HG02623 (cell line): ENCODE measurements at regions not wholly inside any gene's neighbourhood (a gene's known extent, or its start where the extent isn't known, plus 50 kb on each side); places are given as distances from the start of the nearest gene placed in this dataset.
A peak's percentile ranks its signal among the peaks of the same experiment; 100 is the strongest.

Source experiments
- ATAC-seq: cut with Tn5 transposase; IDR thresholded peaks from one replicate; pipeline ENCODE4 v1.9.1; 2021; ENCODE audit warnings: moderate library complexity; ENCODE audit not compliant: unreplicated experiment

DNA sequence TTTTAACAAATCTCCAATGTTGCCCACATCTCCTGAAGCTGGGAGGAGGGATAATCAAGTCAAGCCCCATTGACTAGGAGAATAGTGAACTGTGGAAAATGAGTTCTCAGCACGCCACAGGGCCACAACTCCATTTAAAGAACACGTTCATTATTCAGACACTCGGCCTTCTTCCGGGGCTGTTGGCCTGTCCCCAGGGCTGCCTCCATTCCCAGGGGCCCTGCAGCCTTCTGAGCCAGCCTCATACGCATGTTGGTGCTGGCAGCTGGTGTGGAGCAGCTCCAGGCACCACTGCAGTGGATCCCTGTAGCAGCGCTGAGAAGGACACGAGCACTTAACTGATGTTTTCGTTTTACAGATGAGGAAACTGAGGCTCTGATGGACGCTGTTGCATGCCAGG lies 87.5 kb upstream of the RCN1 start:
- no peak for ATAC-seq

DNA sequence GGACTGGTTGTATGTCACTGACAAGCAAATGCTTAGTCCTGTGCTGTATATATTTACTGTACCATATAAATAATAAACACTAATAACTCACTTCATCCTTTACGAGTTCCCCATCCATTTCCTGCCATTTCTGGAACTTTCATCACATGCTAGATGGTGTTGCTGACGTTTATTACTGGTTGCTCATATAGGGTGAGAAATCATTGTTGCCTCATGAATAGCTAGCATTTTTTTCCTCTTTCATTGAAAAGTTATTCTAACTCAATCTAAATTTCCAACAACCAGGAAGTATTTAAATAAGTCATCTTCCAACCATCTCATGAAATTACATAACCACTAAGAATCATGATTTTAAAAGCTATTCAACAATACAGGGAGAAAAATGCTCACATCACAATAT lies 88.6 kb upstream of the RCN1 start:
- ATAC-seq, result no peak

DNA sequence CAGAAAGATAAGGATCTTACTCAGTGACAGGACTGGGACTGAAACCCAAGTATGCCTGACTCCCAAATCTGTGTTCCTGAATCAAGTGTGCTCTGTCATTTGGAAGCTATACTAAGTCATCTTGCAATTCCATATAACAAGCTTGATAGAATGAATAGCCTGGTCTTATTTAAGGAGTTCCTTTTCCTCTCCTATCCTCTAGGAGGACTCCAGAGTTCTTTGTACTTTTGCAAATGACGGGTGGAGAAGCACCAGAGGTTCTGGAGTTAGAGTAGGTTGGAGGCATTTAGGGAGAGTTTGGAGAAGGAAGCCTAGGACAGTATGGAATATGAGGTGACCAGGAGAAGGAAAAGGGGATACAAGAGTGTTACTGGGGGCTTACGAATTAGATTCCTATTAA lies 92.9 kb upstream of the RCN1 start:
- ATAC-seq, result no peak

DNA sequence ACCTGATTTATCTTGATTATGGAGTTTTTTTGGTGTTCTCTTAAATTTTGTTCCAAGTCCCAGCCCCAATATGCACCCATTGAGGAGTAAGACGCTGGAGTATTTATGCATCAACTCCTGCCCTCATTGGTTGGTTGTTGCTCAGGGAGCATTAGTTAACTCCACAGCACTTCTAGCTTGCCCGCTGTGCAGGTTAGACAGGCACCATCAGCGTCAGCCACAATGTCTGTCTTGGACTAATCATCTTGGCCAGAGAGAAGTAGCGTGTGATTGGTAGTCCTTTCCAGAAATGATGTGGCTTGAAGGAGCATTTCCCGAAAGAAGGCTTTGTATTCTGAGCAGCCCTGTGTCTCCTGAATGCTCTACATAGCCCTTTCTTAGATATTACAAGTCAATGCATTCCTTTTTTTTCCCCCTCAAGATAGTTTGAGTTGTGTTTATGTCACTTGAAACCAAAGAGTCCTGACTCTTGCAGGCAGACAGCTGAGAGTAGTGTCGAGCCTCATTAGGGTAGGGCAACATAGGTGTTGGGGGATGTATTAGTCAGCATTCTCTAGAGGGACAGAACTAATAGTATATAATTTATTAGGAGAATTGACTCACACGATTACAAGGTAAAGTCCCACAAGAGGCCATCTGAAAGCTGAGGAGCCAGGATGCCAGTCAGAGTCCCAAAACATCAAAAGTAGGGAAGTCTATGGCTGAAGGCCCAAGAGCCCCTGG lies 94.6 kb upstream of the RCN1 start:
- no peak for ATAC-seq

DNA sequence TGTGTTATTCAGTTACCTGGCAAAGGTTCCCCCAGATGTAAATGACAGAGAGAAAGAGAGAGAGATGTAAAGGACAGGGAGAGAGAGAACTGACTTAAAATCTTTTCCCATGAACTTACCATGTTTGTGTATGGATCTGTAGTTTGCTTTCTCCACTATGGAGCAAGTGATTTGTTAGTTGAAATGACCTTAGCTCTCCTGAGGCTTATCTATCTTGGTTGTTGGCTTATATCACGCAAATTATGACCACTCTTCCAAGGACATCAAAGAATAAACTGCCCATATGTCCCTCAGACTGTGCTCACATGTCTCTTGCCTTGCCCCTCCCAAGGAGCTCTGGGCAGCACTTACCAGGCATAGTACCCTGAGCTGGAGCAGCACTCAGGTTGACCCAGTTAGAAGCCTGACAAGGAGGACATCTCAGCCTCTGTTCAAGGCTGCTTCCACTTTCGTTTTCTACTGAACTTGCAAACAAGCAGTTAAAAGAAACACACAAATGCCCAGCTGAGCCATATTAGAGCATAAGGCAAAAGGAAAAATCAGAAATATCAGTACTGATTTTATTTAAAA lies 95.3 kb upstream of the RCN1 start:
- ATAC-seq, result peak; percentile 73

DNA sequence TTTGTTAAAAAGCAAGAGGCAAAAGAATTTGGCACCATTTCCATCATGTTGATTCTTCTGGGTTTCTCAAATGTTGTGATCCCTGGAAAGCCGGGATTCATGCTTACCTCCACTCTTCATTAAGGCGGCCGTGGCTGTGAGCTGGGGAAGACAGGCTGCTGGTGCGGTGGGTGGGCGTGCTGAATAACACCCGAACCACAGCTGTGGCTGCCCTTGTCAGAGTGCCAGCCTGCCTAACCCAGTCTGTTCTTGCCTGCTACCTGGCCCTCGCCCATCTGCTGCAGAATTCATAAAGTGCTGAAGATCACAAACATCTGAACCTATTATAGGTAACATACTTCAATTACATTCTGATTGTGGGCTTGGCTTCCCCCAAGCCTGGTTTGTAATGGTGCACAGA lies 95.8 kb upstream of the RCN1 start:
- no peak for ATAC-seq

DNA sequence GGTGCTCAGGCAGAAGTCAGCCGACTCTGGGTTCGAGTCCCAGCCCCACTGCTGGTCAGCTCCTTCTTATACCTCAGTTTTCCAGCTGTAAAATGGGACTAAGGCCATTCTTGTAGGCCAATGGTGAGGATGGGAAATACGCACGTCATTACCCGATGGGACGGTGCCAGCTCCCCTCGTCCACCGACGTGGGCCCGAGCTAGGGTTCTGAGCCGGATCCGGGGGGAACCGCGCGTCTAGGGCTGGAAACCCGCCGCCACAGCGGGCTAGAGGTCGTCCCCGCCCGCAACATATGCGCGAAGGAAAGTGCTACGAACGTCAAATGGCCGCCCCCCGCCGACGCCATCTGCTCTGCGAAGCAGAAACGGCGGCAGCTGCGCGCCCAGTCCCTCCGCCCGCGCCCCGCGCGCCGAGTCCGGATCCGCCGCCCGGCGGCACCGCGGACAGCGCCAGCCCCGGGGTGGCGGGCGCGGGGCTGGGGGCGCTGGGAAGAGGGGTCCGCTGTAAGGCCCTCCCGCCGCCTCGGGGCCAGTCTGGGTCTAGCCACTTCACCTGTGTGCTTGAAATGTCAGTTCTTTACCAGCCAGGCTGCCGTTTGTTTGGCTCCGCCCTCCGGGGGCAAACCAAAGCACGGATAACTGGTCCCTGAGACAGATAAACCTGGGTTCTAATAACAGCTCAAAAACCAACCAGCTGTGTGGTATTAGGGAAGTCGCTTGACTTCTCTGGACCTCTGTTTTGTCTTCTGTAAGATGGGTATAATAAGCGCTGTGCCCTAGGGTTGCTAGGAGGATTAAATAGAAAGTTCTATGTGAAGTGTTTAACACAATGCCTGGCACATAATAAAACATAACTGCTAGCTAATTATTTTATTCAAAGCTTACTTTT lies 103.5 kb upstream of the RCN1 start:
- no peak for ATAC-seq

DNA sequence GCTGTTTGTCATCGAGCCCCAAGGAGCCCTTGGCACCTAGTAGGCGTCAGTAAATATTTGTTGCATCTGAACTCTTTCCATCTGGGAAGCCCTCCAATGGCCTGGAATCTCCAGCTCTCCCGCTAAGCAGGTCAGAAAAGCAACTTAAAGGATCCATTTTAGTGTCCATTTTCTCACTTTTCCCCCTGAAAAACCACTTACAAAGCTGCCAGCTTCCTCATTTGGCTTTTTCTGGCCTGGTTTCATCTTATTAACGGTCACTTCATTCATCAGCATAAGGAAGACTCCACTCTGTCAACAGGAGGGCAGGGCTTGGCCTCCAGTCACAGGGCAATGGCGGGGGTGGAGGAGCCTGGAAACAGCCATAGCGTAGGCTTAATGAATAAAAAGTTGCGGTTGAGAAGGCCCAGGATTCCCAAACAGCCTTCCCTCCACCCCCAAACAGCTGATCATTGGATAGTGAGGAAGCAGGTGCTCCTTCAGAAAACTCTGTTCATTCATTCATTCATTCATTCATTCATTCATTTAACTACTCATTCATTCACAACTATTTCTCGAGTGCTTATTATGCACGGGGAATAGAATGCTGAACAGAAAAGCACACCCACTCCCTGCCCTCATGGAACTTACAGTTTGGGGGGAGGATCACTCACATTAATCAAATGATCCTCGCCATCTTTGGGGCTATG lies 104.5 kb upstream of the RCN1 start:
- no peak for ATAC-seq

DNA sequence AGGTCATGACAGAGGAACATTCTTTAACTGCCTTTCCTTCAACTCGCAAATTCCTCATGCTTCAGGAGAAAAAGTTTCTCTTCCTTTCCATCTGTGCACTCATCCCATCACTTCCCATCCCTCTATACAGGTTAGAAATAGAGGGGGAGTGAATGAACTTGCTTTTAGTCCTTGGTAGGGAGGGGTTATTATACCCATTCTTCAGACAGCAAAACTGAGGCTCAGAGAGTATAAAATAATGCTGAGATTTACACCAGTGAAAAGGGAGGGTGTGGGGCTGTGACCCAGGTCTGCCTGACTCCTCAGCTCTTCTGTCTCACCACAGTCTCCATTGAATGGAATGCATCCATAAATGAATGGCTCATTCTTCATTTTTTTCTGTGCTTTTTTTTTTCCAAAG lies 109.4 kb upstream of the RCN1 start:
- no peak for ATAC-seq

DNA sequence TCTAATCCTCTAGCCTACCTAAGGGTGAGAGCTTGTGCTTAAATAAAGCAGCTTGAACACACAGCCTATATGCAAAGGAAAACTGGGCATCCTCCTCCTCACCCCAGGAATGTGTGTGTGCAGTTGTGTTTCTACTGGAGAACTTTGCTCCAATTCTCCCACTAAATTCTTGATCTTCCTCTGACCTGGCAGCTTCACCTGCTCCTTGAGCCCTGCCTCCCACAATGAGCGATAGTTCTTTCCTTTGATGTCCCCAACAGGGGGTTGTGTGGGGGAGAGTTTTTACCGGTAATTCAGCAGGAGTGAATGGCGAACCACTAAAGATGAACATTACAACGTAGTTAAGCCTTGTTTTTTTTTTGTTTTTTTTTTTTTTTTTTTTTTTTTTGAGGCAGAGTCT lies 113.5 kb upstream of the RCN1 start:
- no peak for ATAC-seq

DNA sequence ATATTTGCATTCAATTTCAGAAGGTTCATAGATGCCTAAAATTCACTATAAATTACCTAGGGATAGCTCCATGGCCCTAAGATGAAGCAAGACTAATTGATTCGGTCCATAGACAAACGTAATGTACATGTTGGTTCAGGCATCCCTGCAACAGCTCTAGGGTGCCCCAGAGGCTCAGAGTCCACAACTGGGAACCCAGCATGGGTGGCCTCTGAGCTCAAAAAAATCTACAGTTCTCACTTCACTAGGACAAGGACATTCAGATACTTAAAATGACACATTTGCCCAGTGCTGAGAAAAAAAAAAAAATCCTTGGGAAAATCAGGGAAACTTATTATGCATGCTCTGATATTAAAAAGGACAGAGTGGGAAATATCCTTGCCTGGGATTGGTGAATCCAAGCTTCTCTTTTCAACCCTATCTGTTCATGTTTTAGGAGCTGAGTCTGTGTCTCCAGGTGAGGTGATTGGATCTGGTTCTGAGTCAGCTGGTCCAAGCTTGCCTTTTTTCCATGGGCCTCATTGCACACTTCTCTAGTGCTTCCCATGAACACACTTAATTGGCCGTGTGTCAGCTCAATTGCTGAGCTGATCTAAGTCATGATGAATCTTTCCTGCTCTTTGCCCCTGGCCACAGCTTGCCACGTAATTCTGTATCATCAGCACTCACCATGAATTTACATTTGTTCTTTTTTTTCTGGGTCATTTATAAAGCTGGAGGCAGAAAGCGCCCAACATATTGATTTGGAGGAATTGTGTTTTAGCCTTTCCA lies 116.3 kb upstream of the RCN1 start:
- no peak for ATAC-seq

DNA sequence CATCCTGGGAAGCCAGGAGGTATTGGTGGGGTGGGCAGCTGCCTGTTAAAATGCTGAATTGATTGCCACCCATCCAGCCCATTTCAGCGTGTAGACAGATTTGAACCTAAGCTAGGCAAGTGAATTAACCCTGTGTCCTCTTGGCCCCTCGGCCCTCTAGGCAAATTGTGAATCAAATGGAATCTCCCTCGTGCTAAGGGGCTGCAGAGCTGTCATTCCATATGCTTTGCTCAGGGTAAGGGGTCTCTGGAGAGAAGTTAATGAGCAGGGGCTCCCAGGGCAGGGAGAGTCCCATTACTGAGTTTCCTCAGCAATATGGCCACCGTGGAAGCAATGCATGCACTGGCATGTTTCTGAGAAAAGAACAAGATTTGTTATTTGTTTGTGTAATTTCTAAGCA lies 117.7 kb upstream of the RCN1 start:
- no peak for ATAC-seq

DNA sequence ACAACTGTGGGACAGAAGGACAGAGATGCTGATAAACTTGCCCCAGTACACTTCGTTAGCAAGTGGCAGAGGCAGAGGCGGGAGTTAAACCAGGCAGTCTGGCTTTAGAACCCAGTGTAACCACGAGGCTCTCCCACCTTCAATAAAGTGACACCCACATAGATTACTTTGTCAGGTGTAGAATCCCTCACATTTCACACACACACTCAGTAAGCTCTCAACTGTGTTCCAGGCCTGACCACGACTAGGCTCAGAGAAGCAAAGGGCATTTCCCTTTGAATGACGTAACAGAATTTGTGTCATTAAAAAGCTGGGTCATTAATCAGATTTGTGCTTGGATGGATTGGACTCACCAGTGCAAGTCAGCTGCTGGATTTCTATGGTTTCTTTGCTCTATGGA lies 118.3 kb upstream of the RCN1 start:
- no peak for ATAC-seq

DNA sequence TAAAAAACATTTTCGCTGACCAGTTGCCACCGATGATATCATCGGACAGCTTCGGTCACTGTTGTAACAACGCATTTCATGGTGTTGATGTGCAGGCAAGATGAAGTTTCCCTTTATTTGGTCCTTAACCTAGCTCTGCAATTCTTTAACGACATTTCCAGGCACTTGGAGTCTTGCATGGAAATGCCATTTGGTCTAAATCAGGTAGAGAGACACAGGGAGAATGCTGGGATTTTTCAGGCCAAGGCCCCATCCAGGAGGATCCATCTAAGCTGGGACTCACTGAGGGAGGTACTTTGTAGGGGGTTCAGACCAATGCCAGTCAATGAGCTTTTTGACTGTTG lies 121.5 kb upstream of the RCN1 start:
- ATAC-seq, result no peak

DNA sequence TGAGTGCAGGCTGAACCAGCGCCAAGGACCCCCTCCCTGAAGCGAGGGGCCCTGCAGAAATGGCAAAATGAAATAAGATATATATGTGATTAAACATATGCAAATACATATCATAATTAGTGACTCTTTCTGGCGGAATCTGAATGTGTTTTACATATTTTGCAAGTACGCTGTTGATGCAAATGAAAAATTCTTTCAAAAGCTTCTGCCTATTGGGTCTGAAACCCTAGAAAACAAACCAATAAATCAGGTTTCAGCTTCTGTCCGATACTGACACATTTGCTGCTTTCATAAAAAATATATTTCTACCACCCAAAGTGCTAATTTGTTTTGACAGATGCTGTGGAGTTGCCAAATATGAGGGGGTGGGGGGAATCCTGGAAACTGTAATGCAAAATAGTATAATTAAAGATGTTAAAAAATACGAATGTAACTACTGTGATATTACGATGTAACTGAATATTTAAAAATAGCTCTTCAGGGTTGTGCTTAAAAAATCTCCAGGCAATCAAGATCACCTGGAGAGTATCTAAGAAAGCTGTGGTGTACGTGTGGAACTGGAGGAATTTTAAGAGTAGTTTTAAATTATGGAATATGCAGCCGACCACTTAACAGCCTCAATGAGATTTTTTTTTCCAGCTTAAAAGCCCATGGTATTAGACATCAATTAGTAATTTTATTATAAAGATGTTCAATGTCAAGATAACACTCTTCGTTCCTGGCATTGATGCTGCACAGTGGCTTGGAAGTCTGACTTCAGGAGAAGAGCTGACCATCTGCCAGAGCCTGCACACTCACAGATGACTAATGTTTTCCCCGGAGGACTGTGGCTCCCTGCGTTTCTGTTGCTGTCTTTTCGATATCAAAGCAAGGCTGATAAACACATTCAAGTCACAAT lies 122.2 kb upstream of the RCN1 start:
- no peak for ATAC-seq

DNA sequence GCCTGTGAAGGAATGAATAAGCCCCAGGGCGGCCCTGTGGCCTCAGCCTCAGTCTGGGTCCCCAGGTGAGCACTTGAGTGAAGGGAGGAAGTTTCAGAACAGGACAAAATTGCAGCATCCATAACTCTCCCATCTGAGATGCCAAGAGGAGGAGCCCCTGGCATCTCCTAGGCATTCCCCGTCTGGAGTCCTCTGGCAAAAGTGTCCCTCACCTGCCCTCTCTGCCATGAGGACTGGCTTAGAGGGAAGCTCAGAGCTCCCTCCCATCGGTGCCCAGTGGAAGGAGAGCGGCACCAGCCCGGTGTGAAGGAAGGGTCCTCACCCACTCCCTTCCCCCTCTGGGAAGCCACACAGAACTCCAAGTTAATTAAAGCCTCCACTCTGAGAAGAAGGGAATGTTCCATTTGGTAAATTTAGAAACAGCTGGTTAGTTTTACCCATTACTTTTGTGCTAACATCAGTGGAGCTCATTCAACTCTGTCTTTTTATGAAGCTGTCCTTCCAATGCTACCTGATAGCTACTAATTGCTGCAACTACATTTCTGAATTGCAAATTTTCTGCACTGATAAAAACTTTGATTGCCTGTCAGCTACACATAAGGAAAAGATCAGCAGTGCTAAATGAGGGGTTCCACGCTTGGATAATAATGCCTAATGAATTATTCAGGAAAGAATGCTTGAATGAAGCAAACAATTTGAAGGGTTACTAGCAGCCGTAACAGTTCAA lies 123.3 kb upstream of the RCN1 start:
- no peak for ATAC-seq

DNA sequence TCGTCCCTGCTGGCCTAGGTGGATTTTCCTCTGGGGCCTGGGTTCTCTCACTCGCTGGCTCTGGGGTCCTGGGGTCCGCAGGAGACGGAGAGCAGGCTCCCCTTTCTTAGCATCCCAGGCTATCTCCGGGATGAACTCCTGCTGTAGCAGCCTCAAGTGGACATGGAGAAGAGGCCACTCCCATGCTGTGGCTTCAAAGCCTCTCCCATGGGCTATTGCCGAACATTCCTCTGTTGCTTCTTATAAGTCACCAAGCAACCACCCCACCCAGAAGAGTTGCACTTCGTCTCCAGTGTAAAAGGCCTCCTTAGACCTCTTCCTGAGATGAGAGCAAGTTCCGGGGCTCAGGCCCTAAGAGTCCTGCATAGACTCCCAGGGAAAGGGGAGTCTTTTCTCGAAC lies 124.0 kb upstream of the RCN1 start:
- no peak for ATAC-seq

DNA sequence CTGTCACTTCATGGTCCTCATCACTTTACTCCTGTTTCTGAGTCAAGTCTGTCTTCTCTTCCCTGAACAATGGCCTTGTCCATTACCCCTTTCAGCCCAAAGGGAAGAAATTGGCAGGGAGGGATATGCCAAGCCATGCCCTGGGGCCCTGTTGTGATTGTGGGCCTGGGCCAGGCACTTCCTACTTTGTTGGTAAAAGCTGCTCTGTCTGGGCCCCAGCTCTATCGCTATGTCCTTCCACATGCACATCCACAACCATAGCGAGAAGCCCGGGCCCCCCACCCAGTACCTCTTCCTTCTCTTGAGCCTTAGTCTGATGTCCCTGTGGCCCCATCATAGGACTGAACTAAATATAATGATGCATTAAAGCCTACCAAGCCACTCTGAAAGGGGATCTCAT lies 126.7 kb upstream of the RCN1 start:
- ATAC-seq, result no peak

DNA sequence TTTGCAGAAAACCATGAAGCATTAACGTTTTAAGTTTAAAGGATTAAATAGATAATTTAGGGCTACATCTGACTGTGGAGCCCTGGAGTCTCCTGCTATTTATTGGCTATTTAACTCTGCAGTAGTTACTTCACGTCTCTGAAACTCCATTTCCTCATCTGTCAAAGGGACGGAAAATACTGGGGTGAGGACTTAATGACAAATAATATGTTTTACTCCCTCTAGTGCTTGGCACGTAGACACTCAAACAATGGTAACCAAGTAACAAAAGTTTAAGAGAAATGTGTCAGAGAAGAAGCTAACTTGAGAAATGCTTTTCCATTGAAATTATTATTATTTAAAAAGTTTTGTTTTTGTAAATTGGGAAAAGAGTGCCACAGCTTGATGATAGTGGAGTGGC lies 130.7 kb upstream of the RCN1 start:
- no peak for ATAC-seq
